SHP77 treated with DMSO at 0.1 percent for 48 hours (cell line): ENCODE measurements at regions not wholly inside any gene's neighbourhood (a gene's known extent, or its start where the extent isn't known, plus 50 kb on each side); places are given as distances from the start of the nearest gene placed in this dataset.
"Not testable (repeated sequence)": the region's sequence is repeated elsewhere in the genome, so short reads cannot be mapped to it uniquely, and the experiment has no call there.

Experiments used
- DNase-seq: peaks from one replicate; lab custom pipeline; 2025; lab: John Stamatoyannopoulos, UW

DNA sequence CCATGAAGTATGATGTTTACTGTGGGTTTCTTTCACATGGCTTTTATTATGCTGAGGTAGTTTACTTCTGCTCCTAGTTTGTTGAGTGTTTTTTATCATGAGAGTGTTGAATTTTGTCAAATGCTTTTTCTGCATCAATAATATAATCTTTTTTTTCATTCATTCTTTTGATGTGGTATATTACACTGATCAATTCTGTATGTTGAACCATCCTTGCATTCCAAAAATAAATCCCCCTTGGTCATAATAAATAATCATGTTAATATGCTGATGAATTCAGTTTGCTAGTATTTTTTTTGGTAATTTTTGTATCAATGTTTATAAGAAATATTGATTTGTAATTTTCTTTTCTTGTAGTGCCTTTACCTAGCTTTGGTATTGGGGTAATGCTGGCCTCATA is 97.9 kb upstream of the ZNF648 start:
- DNase-seq, result no peak

GRCh38 chr1:182157187-182157586 is 95.7 kb upstream of the ZNF648 start:
- no peak for DNase-seq

- not testable (repeated sequence) for DNase-seq
These were observed 92.9 kb upstream of the ZNF648 start for GRCh38 chr1:182154425-182154824.

DNA sequence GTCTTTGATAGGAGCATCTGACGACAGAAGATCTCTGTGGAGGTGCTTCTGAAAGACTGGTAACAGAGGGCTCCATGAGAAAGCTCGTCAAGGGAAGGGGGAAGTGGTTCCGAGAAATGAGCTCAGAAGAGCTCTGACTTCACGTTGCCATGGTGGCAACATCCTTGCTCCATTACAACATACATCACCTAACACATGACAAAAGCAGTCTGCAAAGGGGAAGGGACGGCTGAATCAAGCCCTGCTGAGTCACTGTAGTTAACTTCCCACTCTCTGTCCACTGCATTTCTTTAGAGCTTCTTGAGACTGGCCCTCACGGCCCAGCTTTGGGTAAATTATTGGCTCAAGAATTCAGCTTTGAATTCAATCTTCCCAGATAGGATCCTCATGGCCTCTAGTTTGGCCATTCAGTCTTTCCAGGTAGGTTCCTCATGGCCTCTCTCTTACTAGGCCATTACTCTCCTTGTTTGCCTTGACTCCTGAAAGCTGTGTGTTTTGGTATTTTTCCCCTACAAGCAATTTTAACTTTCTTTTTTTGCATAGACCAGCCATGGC is 88.0 kb upstream of the ZNF648 start:
- DNase-seq, result no peak

GRCh38 chr1:182147951-182148350 is 86.4 kb upstream of the ZNF648 start:
- DNase-seq, result no peak

GRCh38 chr1:182147136-182147820 is 85.8 kb upstream of the ZNF648 start:
- no peak for DNase-seq

GRCh38 chr1:182146286-182146685 is 84.8 kb upstream of the ZNF648 start:
- DNase-seq, result no peak

- no peak for DNase-seq
These were observed 83.9 kb upstream of the ZNF648 start for GRCh38 chr1:182145441-182145840.

GRCh38 chr1:182144646-182145030 is 83.1 kb upstream of the ZNF648 start:
- no peak for DNase-seq

DNA sequence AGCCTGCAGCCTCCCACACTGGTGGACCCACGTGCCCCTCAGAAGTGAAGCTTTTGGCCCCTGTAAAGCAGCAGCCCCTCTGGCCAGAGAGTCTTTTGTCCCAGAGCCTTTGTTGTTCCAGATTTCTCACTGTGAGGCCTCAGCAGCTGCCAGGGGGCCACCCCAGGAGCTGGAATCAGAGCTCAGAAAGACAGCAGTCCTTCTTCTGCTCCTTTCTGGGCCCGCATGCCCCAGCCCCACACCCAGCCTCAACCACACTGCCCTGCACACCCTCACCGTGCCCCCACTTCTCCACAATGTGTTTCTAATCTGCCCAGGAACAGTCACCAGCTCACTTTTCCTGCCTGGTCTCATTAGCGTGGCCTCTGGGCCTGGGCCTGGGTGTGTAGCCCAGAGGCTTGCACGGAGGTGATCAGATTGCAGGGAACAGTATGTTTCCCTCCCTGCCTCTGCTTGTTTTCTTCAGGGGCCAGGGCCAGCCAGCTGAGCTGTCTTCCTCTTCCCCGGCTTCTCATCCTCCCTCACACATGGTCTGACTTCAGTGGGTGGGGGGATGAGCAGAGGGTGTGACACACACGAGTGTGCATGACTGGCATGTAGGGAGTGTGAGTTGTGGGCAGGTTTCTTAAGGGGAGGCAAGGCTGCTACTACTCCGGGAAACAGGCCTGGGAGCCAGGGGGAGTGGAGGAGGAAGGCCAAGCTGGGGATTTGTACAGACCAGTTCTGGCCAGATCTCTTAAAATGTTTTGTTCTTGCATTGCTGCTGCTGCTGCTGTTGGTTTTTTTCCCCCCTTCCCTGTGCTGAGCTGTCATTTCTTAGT is 82.5 kb upstream of the ZNF648 start:
- no peak for DNase-seq

GRCh38 chr1:182143154-182143657 is 81.7 kb upstream of the ZNF648 start:
- no peak for DNase-seq

DNA sequence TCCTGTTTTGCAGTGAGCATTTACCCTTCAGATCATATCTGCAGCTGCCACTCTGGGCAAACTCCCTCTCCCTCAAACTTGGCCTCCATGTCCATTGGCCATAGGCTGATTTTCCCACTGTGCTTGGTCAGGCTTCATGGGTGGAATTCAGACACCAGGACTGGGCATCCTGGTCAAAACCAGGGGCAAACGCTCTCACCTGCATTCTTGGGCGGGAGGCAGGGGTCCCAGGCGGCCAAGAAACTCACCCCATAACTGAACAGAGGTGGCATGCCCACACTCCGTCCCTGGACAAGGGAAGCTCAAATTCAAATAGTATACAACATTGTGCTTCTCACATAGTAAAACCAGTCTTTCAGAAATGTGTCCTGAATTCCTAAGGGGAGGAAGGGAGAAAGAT is 81.1 kb upstream of the ZNF648 start:
- DNase-seq, result no peak

DNA sequence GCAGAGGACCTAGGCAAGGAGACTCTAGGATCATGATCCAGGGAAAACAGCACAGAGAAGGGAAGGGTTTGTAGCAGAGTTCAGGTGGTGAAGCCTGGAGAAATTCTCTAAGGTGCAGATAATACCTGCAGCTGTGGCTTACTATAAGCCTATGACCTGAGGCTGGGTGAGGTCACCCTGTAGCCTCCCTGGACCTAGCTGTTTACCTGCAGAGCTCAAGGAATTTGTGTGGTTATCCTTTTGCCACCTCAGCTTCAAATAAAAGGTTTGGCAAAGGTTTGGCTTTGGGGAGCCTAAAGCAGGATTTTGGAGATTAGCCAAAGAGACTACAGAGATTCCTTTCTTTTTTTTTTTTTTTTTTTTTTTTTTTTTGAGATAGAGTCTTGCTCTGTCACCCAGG is 79.5 kb upstream of the ZNF648 start:
- DNase-seq, result no peak

DNA sequence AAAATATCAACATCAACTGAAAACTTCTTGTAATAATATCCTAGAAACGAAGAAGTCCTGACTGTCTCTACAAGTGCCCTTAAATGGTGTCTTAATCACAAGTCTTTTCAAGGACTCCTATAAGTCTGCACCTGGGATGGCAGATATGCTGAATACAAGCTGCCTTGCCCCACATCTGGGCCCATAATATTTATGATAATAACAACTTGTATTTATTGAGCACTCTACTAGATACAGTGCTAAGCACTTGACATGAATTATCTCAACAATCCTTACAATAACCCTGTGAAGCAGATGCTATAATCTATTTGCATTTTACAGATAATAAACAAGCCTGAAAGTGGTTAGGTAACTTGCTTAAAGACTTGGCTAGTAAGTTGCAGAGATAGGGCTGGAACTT is 78.0 kb upstream of the ZNF648 start:
- DNase-seq, result no peak

- DNase-seq, result no peak
These were observed 76.0 kb upstream of the ZNF648 start for GRCh38 chr1:182137546-182137945.

DNA sequence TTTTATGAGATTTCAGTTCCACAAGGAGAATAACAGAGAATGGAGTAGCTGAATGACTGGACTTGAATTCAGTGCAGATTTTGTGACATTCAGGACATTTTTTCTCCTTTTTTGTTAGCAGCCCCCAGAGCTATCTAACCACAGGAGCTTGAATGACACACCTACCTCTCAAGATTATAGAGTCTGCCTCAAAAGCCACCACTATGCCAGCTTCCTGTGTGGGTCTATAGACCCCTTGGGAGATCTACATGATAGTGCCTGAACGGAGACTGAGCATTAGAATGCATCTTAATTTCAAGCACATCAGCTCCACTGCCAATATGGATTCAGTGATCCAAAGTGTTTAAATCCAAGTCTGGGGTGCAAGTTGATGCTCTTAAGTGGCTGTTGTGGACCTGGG is 74.4 kb upstream of the ZNF648 start:
- no peak for DNase-seq

DNA sequence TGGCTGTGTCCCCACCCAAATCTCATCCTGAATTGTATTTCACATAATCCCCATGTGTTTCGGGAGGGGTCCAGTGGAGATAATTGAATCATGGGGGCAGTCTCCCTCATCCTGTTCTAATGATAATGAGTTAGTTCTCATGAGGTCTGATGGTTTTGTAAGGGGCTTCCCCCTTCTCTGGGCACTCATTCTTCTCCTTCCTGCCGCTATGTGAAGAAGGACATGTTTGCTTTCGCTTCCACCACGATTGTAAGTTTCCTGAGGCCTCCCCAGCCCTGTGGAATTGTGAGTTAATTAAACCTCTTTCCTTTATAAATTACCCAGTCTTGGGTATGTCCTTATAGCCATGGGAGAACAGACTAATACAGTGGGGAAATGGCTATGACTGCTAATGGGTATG is 72.7 kb upstream of the ZNF648 start:
- no peak for DNase-seq

GRCh38 chr1:182133181-182133580 is 71.7 kb upstream of the ZNF648 start:
- no peak for DNase-seq

DNA sequence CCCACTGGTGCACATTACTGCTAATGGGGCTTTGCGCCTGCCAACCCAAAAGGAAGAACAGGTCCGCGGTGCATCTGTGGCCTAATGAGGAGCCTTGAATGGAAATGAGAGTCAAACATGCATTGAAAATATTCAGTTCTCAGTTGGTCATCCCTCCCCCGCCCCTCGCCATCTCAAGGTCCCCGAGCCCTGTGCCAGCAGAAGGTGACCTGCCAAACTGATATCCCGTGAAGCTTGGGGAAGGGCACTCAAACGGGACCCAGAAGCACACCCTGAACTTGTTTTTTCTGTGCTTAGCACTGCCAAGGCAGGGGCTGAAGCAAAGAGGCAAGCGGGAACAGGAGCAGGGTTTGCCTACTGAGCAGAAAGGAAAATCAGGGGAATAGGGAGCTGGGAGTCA is 67.9 kb upstream of the ZNF648 start:
- no peak for DNase-seq

DNA sequence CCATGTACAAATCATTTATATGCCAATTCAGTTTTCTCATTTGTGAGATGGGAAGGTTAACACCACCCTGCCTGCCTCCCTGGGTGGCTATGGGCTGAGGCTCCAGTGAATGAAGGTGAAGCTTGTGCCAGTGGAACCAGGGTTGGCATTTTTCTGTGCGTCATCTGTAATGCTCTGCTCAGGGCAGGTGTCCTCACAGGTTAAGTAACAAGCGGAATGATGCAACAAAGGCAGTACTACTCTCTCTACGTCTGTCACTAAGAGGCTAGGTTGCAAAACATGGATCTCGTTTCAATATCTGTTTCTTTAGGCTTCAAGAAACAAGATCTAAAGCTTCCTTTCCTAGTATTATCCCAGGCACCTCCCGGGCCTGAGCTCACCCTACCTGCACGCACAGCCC is 67.0 kb upstream of the ZNF648 start:
- DNase-seq, result no peak

GRCh38 chr1:182127656-182128055 is 66.1 kb upstream of the ZNF648 start:
- DNase-seq, result no peak

DNA sequence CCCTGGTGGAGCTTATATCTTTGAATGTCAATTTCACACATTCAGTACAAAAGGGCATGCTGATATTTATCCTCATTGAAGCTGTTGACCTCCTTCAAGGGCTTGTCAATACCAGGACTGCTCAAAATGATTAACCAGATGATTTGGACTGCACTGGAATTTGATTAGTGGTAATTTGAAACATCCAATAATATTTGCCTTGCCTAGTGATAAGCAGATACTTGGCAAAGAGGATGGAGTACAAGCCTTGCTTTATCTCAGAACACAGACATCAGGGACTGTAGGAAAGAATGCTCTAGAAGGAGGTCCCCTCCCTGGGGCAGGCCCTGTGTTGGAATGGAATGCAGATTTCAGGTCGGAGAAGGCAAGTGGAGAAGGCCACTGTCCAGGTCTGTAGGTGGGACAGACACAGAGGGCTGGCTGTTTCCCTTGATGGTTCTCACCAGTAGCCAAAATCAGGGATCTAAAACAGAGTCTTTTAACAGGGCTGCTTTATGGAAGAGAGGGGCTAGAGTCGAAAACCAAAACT is 64.8 kb upstream of the ZNF648 start:
- no peak for DNase-seq

DNA sequence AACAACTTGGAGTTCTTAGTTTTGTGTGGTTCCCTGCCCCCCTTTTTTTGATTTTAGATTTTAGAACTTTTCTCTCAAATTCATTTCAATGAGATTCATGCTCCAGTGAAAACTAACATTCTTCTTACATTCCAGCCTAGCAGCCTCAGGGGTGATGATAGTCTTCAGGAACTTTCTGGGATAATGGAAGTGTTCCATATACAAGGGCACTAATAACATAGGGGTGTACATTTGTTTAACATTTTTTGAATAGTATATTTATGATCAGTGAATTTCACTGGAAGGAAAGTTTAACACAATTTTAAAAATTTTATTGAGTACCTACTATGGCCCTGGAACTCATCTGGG is 61.4 kb upstream of the ZNF648 start:
- no peak for DNase-seq
